CD4-positive, alpha-beta T cell treated with Interleukin-4 for 1 hour (primary cell): ENCODE measurements at regions not wholly inside any gene's neighbourhood (a gene's known extent, or its start where the extent isn't known, plus 50 kb on each side); places are given as distances from the start of the nearest gene placed in this dataset.

Experiments used
- DNase-seq, 2 donors: peaks; one replicate each; pipeline ENCODE4 v3.0.0-alpha.2; 2020 to 2022

DNA sequence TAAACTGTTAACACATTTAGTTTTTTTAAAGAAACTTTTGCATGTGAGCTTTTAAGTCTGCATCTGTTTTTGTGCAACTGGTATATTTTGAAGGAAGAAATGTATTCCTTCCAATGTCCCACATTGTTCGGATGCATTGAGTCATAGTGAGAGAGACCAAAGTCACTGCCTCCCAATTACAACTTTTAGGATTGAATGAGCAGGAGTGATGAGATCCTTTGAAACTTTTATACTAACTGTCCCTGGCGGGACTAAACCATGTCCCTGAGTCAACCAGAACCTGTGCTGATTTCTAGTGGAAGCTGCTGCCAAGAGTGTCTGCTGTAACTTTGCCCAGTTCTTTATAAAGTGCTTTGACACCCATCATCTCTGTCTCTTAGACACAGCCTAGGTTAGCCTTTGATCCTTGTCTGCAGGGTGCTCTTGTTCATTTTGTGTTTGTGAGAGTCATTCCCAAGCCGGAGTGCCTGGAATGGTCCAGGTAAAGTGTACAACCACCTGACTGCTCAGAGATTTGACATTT lies 122.7 kb downstream of the ZNF518B start:
- no peak for DNase-seq

GRCh38 chr4:10333942-10334341 lies 123.3 kb downstream of the ZNF518B start:
- DNase-seq, result no peak

DNA sequence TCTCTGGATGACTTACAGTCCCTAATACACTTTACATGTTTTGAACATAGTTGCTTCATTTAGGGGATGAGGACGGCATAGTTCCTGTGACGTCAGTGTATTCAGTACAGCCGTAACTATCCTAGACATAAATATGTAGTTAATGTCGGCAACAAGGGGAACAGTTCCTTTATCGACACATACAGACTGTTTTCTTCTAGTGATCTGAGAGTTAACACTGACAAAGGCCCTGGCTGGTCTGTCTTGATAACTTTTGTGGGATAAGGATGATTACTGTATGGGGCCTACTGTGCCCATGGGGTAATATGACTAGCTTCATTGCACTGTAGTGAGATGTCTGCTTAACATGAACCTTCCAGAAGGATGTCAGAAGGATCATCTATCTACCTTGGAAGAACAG lies 131.2 kb downstream of the ZNF518B start:
- DNase-seq, result no peak

DNA sequence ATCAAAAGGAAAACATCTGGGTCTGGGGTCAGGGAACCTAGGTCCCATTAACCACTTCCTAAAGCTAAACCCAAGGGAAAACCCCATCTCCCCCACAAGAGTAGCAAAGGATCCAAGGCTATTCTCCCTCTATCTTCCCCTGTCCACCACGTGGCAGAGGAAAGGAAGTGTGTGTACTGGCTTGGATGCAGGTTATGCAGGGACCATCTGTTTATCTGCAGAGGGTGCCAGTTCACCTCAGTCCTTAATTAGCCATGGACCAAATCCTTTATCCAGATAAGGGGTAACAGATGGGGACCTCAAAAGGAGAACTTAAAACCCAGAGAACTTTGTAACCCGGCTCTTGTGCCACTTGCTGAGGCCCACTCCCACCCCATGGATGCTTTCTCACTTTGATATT lies 135.3 kb downstream of the ZNF518B start:
- no peak for DNase-seq

DNA sequence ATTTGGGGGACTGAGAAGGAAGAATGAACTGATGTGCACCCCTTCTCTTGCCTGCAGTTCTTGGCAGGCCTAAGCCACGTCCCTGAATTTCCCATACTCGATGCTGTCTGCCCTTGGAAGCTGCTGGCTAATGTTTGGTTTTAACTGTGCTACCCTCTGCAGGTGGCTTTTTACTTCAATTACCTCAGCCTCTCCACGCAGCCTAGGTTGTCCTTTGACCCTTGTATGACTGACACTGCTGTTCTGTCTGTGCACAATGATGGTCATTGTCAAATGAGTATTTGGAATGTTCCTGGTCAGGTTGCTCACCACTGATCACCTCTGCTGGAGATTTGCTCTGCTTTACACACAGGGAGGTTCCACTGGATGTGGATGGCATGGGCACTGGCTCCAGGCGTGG lies 137.1 kb downstream of the ZNF518B start:
- no peak for DNase-seq

GRCh38 chr4:10317345-10317744 lies 139.9 kb downstream of the ZNF518B start:
- no peak for DNase-seq

GRCh38 chr4:10316851-10317250 lies 140.4 kb downstream of the ZNF518B start:
- no peak for DNase-seq

- DNase-seq, result no peak
These were observed 141.6 kb downstream of the ZNF518B start for GRCh38 chr4:10315638-10316037.

DNA sequence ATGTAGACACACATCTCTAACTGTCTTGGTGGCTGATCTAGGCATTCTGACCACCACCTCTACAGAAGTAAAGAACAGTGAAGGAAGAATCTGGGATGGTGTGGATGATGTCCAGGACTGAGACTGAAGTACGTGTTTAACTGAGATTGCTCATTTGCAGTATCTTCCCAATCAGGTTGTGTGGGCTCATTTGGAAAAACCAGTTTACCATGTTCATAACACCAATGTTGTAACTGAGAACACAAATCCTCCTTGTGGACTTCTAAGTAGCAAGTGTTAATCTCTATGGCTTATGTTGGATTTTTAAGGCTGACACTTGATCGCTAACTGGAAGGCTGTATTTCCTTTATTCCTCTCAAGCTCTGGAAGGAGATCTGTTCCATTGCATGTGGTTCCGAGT lies 144.7 kb downstream of the ZNF518B start:
- DNase-seq, result no peak

DNA sequence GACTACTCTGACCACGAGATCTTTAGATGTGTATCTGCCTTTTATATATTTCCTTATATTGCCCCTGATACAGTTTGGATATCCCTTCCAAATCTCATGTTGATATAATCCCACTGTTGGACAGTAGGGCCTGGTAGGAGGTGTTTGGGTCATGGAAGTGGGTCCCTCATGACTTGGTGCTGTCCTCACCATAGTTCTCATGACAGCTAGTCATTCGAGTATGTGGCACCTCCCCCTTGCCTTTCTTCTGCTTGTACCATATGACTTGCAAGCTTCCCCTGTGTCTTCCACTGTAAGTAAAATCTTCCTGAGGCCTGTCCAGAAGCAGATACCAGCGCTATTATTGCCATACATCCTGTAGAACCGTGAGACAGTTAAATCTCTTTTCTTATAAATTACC lies 145.3 kb downstream of the ZNF518B start:
- no peak for DNase-seq

DNA sequence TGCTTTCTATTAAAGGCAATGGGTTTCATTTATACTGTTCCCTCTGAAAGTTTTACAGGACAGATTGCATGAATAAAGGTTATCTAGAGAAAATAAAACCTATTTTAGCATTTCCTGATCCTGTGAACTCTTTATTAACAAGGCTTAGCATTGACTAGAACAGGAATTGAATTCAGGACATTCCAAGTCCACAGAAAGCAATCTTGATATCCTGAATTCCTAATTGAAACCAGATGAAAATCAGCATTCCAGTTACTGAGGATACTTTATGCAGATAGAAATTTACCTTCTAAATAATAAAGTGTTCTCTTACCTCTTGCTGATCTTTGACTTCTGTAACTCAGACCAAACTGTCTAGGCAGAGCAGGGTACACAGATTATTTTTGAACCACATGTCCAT lies 151.4 kb downstream of the ZNF518B start:
- DNase-seq, result no peak

DNA sequence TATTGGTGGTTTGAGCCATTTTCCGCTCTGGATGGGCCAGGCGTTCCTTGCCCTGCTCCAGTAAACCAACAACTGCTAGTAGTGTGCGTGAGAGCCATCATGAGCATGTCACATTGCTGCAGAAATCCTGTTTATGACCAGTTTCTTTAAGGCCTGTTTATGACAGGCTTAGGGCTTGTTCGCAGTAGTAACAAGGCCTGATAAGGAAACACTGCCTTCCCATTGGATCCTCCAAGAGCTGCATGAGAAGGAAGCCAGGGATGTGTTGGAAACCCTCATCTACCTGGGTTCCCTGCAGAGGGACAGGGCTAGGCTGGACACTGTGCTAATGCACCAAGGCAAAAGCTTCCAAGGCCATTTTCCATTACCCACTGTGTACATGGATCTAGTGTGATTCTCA lies 153.9 kb downstream of the ZNF518B start:
- no peak for DNase-seq

- no peak for DNase-seq
These were observed 155.1 kb downstream of the ZNF518B start for GRCh38 chr4:10302096-10302495.

DNA sequence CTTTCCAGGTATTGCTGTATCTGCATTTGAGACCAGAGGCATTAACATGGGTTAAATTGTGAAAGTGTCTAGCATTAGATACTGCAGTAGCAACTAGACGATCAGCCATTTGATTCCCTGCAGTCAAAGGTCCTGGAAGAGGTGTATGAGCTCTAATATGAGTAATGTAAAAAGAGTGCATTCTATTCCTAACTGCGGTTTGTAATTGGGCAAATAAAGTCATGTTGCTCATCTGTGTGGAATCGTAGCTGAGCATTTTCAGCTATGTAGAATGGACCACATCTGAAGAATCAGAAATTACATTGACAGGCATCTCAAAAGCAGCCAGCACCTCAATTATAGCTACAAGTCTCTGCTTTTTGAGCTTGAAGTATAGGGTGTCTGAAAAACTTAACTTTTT lies 157.6 kb downstream of the ZNF518B start:
- DNase-seq, result no peak

DNA sequence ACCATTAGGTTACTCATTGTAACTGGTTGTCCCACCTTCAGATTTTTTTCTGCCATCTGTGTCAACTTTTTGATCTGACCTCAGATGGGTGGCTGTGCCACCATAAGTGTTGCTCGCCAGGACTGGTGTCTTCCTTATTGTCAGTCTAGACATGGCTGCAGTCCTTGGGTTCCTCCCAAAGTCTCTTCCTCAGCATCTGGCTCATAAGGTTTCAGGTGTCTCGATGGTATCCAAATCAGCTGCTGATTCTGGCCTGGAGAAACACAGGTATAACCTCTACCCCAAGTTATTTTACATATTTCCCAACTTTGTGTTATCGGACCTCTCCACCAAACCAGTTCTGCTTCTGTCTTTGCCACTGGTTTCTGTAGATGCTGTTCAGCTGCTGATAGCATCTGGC lies 158.5 kb downstream of the ZNF518B start:
- DNase-seq, result no peak

DNA sequence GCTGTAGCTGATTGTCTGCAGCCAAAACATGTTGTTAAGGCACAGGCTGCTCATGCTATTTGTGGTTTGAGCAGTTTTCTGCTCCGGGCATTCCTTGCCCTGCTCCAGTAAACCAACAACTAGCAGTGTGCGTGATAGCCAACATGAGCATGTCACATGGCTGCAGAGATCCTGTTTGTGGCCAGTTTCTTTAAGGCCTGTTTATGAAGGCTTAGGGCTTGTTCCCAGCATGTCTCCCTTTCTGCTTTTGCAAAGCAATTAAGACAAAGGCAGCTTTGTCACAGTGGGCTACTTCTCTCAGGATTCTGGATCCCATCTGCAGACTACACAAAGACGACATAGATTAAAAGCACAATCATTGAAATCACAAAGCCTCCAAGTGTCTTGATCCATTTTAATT lies 160.5 kb downstream of the ZNF518B start:
- DNase-seq, result no peak

GRCh38 chr4:10295301-10295700 lies 161.9 kb downstream of the ZNF518B start:
- no peak for DNase-seq

- DNase-seq, result no peak
These were observed 167.7 kb downstream of the ZNF518B start for GRCh38 chr4:10289538-10289906.

DNA sequence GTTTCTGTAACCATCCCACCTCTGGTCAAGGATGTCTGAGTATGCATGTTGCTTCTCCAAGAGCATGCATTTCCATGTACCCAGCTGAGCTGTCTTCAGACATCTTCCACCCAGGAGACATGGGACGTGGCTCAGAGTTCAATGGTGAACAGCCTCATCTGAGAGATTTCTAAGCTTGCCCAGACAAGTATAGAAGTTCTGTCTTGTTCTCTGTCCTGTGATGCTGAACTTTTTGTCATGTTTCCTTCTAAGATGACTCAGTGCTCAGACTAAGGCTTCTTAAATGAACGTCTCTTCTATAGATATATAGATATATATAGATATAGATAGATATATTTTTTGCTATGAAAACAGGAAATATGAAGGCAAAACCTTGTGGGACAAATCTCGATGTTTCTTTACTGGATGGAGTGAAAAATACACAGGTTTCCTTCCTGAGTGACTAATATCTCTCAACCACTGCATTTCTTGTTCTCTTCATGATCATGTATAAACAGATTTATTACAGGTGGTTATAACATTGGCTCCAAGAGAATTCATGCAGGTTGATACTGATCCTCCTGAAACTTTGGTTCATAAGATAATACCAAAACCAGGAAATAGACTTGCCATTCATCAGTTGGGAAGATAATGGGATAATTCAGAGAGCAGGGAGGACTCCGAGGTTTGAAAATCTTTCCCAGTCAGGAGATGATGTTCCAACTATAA lies 168.2 kb downstream of the ZNF518B start:
- DNase-seq, result no peak

DNA sequence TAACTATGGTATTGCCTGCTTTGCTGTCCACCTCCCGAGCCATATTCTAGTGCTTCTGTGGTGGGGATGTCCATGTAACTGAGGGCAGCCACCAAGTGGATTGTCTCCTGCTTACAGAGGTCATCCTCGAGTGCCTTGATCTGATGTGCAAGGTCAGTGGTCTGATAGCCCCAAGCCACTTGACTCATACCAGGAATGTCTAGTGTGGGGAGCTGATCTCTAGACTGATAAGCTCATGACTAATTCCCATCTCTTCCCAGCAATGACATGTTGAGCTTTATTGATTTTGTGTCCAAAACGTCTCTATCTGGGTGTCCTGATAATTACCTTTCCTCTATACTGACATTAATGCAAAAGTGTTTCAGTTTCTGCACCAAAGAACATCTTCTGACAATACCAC lies 168.4 kb upstream of the WDR1 start:
- no peak for DNase-seq

DNA sequence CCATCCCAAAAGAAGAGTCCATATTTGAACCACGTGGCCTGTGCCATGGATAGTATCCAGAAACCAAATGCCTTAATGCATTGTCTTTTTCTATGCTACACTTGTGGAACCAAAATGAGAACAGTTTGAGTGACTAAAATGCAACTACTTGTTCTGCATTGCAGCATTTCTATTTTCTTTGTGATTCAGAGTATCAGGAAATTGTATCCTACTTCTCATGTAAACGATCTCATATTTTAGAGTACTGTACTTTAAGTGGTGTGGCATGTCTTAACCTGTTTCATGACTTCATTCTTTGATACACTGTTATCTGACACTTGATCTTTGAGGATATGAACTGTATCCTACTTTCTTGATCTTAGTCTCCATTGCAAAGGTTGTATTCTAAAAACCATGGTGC lies 167.2 kb upstream of the WDR1 start:
- DNase-seq, result no peak

GRCh38 chr4:10281996-10282395 lies 165.4 kb upstream of the WDR1 start:
- no peak for DNase-seq

DNA sequence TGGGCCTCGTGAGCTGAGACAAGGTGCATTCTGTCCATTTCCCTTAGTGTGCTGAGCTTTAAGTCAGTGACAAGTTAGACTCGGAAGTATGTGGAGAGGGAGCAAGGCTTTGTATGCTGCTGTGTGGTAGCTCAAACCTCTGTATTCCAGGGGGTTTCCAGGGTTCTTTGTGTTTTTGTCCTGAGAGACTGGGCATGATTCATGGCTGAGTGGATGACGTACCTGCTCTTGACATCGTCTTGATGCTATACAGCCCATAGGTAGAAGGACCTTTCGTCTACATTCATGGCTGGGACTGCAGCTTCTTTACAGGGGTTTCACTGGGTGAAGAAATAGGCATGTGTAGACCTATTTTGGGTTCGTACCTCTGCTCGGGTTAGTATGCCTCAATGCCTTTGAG lies 162.7 kb upstream of the WDR1 start:
- no peak for DNase-seq

DNA sequence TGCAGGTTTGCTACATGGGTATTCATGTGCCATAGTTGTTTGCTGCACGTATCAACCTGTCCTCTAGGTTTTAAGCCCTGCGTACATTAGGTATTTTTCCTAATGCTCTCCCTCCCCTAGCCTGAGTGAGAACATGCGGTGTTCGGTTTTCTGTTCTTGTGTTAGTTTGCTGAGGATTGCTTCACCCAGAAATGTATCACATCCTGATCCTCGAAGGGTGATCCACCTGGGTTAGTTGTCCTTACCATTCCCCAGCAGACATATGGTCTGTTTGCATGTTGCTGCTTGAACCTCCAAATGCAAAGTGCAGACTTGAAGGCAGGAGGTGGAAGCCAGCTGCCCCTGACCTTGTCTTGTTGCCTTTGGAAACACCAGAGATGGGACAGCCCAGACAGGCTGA lies 161.5 kb upstream of the WDR1 start:
- no peak for DNase-seq

GRCh38 chr4:10276152-10276551 lies 159.6 kb upstream of the WDR1 start:
- no peak for DNase-seq
